Gastrocnemius medialis (tissue), 4 donors: ENCODE measurements at regions not wholly inside any gene's neighbourhood (a gene's known extent, or its start where the extent isn't known, plus 50 kb on each side); places are given as distances from the start of the nearest gene placed in this dataset.

Source experiments
- CTCF ChIP-seq, 5 experiments: fragments of 450-650 bp in 3 of 5; fragments of 200-600 bp in 2 of 5; sonication (generic) in 2 of 5; IDR thresholded peaks in 4 of 5; conservative IDR thresholded peaks in 1 of 5; 1 replicate in 4 of 5; 2 replicates in 1 of 5; pipeline ENCODE4 v1.5.1; 2016 to 2019; ENCODE audit warnings: antibody characterized with exemption in 5 of 5, mild to moderate bottlenecking in 3 of 5, moderate library complexity in 3 of 5
- POLR2A ChIP-seq, 2 donors: fragments of 450-650 bp; IDR thresholded peaks; one replicate each; pipeline ENCODE4 v1.6.1; 2017; ENCODE audit warnings: antibody characterized with exemption in 2 of 2, mild to moderate bottlenecking in 2 of 2, moderate library complexity in 2 of 2

DNA sequence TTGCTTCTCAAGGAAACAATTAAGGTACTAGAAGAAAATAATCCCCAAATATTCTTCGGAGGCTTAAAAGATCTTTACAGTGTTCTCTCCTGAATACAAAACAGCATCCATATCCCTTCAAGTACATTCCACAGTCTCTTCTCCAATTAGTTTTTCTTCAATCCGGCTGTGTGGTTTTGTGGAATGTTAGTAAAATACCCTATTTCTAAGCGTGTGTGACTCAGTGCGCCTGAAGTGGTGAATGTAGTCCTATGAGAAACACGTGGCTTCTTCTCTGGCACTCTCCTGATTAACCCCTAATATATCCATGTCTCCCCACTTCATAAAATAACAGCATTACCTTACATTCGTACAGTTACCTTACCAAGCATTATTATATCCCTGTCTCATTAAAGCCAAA, 570.2 kb downstream of the ARL4A start:
- TF ChIP-seq CTCF (IDR thresholded peaks at IDR 0.05 in 4 of 5, conservative IDR thresholded peaks at IDR 0.05 in 1 of 5) (no peak), POLR2A (IDR thresholded peaks at IDR 0.05) (no peak)
